Dedifferentiated amniotic fluid mesenchymal stem cell (primary cell): ENCODE measurements at regions not wholly inside any gene's neighbourhood (a gene's known extent, or its start where the extent isn't known, plus 50 kb on each side); places are given as distances from the start of the nearest gene placed in this dataset.

Source experiments
- DNase-seq: peaks from one replicate; pipeline ENCODE4 v3.0.0-alpha.2; 2016; ENCODE audit errors: extremely low spot score

GRCh38 chr6:1201547-1202200 lies 110.2 kb upstream of the FOXQ1 start:
- no peak for DNase-seq

- DNase-seq: peak; percentile 96
Measured at GRCh38 chr6:1200409-1201101, 111.3 kb upstream of the FOXQ1 start.

GRCh38 chr6:1200081-1200408 lies 111.9 kb upstream of the FOXQ1 start:
- DNase-seq: no peak

GRCh38 chr6:1197309-1197708 lies 114.6 kb upstream of the FOXQ1 start:
- no peak for DNase-seq

GRCh38 chr6:1191141-1191630 lies 120.7 kb upstream of the FOXQ1 start:
- DNase-seq: no peak

- DNase-seq: peak; percentile 89
Measured at GRCh38 chr6:1190366-1190765, 121.5 kb upstream of the FOXQ1 start.

- DNase-seq: no peak
Measured at GRCh38 chr6:1188199-1188598, 123.7 kb upstream of the FOXQ1 start.

GRCh38 chr6:1187293-1188131 lies 124.4 kb upstream of the FOXQ1 start:
- DNase-seq: no peak

GRCh38 chr6:1184318-1184717 lies 127.6 kb upstream of the FOXQ1 start:
- no peak for DNase-seq

GRCh38 chr6:1182722-1183521 lies 129.0 kb upstream of the FOXQ1 start:
- DNase-seq: no peak

GRCh38 chr6:1181939-1182605 lies 129.8 kb upstream of the FOXQ1 start:
- no peak for DNase-seq

GRCh38 chr6:1179571-1180459 lies 132.1 kb upstream of the FOXQ1 start:
- no peak for DNase-seq

- no peak for DNase-seq
Measured at GRCh38 chr6:1178590-1178989, 133.3 kb upstream of the FOXQ1 start.

GRCh38 chr6:1176567-1176966 lies 135.3 kb upstream of the FOXQ1 start:
- DNase-seq: no peak

GRCh38 chr6:1175877-1176276 lies 136.0 kb upstream of the FOXQ1 start:
- no peak for DNase-seq

- DNase-seq: no peak
Measured at GRCh38 chr6:1170794-1171193, 141.1 kb upstream of the FOXQ1 start.

- no peak for DNase-seq
Measured at GRCh38 chr6:1164600-1164999, 147.3 kb upstream of the FOXQ1 start.

- no peak for DNase-seq
Measured at GRCh38 chr6:1163501-1163900, 148.4 kb upstream of the FOXQ1 start.

GRCh38 chr6:1162367-1163275 lies 149.3 kb upstream of the FOXQ1 start:
- DNase-seq: no peak
